Peyer's patch (tissue), 4 donors: ENCODE measurements at regions not wholly inside any gene's neighbourhood (a gene's known extent, or its start where the extent isn't known, plus 50 kb on each side); places are given as distances from the start of the nearest gene placed in this dataset.

Experiments
- DNase-seq, 3 donors: peaks; one replicate each; pipeline ENCODE4 v3.0.0-alpha.2; 2017 to 2019
- H3K27ac ChIP-seq, 4 donors: fragments of 200-600 bp; sonication (generic); one replicate each; pipeline ENCODE4 v1.5.1; 2016 to 2019
- H3K27me3 ChIP-seq, 2 donors: fragments of 200-600 bp; sonication (generic); one replicate each; pipeline ENCODE4 v1.5.1; 2019
- H3K36me3 ChIP-seq, 3 donors: fragments of 200-600 bp; sonication (generic); one replicate each; pipeline ENCODE4 v1.5.1; 2016 to 2019
- H3K4me1 ChIP-seq, 4 donors: fragments of 200-600 bp; sonication (generic); one replicate each; pipeline ENCODE4 v1.5.1; 2016 to 2019
- H3K4me3 ChIP-seq, 4 donors: fragments of 200-600 bp; sonication (generic); 1 replicate in 3 of 4; 2 replicates in 1 of 4; pipeline ENCODE4 v1.5.1; 2016 to 2019; ENCODE audit warnings: mild to moderate bottlenecking in 1 of 4
- H3K9me3 ChIP-seq, 4 donors: fragments of 200-600 bp; sonication (generic); one replicate each; pipeline ENCODE4 v1.5.1; 2016 to 2019; ENCODE audit warnings: mild to moderate bottlenecking in 1 of 4
- POLR2A ChIP-seq, 2 donors: fragments of 450-650 bp; IDR thresholded peaks; one replicate each; pipeline ENCODE4 v1.5.1; 2017; ENCODE audit warnings: antibody characterized with exemption in 2 of 2, mild to moderate bottlenecking in 2 of 2, moderate library complexity in 2 of 2
- TF ChIP-seq, protein P1 (sequence below), 6 experiments: fragments of 450-650 bp in 4 of 6; fragments of 200-600 bp in 2 of 6; sonication (generic) in 1 of 6; IDR thresholded peaks; one replicate each; pipeline ENCODE4 v1.5.1; 2017 to 2019; ENCODE audit warnings: antibody characterized with exemption in 6 of 6, mild to moderate bottlenecking in 3 of 6, moderate library complexity in 1 of 6

DNA sequence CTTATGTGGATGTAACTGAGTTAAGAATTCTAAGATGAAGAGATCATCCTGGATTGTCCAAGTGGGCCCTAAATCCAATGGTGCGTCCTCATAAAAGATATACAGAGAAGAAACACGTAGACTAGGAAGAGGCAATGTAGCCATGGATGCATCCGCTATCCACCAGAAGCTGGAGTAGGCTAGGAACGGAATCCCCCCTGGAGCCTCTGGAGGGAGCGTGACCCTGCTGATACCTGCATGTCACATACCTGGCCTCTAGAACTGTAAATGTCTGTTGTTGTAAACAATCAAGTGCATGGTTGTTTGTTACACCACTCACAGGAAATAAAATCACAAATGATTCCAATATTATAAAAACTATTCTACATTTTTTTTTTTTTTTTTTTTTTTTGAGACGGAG is 254.5 kb upstream of the RORA start:
- Histone ChIP-seq H3K9me3 (no peaks in the 10 kb centered on the region), H3K36me3 (no peaks in the 10 kb centered on the region), H3K4me1 (no peaks in the 10 kb centered on the region), H3K27me3 (no peaks in the 10 kb centered on the region), H3K4me3 (no peak overlapping the region), H3K27ac (no peak overlapping the region)
- TF ChIP-seq POLR2A (IDR thresholded peaks at IDR 0.05) = no peak
- TF ChIP-seq, protein P1, sequence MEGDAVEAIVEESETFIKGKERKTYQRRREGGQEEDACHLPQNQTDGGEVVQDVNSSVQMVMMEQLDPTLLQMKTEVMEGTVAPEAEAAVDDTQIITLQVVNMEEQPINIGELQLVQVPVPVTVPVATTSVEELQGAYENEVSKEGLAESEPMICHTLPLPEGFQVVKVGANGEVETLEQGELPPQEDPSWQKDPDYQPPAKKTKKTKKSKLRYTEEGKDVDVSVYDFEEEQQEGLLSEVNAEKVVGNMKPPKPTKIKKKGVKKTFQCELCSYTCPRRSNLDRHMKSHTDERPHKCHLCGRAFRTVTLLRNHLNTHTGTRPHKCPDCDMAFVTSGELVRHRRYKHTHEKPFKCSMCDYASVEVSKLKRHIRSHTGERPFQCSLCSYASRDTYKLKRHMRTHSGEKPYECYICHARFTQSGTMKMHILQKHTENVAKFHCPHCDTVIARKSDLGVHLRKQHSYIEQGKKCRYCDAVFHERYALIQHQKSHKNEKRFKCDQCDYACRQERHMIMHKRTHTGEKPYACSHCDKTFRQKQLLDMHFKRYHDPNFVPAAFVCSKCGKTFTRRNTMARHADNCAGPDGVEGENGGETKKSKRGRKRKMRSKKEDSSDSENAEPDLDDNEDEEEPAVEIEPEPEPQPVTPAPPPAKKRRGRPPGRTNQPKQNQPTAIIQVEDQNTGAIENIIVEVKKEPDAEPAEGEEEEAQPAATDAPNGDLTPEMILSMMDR (IDR thresholded peaks at IDR 0.05) = no peak
- DNase-seq = no peak

DNA sequence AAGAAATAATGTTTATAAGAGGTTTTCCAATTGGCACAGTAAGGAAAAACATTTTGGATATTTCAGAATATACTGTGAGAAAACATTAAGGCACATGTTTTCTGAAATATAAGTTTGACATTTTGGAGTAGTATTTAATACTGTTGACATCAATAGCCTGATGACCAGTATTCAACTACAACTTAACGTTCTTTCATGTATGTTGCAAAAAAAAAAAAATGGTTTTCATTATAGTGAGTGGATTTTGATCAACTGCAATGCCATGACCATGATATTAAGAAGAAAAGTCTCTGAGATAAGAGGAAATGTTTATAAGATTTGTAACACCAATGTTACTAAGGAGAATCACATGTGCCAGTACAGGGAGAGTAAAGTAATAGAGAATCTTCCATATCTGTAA is 252.8 kb upstream of the RORA start:
- Histone ChIP-seq H3K36me3 (no peaks in the 10 kb centered on the region), H3K4me1 (no peaks in the 10 kb centered on the region), H3K9me3 (no peaks in the 10 kb centered on the region), H3K27ac (no peak overlapping the region), H3K27me3 (no peaks in the 10 kb centered on the region), H3K4me3 (no peak overlapping the region)
- DNase-seq = no peak
- TF ChIP-seq, protein P1 (IDR thresholded peaks at IDR 0.05) = no peak
- TF ChIP-seq POLR2A (IDR thresholded peaks at IDR 0.05) = no peak

DNA sequence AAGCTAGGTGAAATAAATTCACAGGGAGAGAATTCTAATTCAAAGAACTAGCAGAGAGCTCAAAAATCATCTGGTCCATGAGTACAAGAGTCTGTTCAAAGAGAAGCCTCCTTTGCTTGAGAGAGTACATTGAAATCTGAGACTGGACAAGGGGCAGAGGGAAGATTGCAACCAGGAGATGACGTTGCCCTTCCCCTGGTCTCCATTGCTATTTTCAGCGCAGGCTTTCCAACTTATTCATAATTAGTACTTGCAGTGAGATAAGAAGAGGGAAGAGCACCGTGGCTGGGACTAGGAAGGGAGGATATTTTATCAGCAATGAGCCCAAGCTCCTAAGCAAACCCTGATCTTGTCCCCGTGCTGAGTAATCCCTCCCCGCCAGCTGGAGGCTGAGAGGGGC is 251.8 kb upstream of the RORA start:
- no peaks in the 10 kb centered on the region for H3K36me3 ChIP-seq

DNA sequence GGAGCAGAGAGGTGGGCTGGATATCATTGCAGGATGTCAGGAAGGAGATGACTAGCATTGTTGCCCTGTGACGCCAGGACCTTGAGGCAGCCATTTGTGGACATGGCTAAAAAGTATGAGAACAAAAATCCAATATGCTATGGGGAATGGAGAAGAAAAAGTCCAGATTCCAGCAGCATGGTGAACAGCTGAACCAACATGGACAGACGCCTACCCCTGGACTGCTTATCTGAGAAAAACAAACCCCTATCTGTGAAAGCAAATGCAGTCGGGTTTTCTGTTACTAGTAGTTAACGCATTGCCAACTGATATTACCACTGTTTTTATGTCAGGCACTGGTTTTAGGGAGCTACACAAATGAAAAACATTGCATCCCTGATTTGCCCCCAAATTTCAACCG is 251.2 kb upstream of the RORA start:
- no peak overlapping the region for H3K4me3 ChIP-seq
- H3K4me1 ChIP-seq = no peaks in the 10 kb centered on the region
- no peak overlapping the region for H3K27ac ChIP-seq
- TF ChIP-seq, protein P1 (IDR thresholded peaks at IDR 0.05) = no peak
- no peak for TF ChIP-seq POLR2A (IDR thresholded peaks at IDR 0.05)
- no peak for DNase-seq
- no peaks in the 10 kb centered on the region for H3K27me3 ChIP-seq
- no peaks in the 10 kb centered on the region for H3K36me3 ChIP-seq
- H3K9me3 ChIP-seq = no peaks in the 10 kb centered on the region

More for the DNA sequence above, 251.8 kb upstream of the RORA start:
- Histone ChIP-seq H3K4me3 (no peak overlapping the region), H3K9me3 (no peaks in the 10 kb centered on the region), H3K27ac (no peak overlapping the region), H3K4me1 (no peaks in the 10 kb centered on the region), H3K27me3 (no peaks in the 10 kb centered on the region)
- no peak for TF ChIP-seq POLR2A (IDR thresholded peaks at IDR 0.05)
- TF ChIP-seq, protein P1 (IDR thresholded peaks at IDR 0.05) = no peak
- no peak for DNase-seq

DNA sequence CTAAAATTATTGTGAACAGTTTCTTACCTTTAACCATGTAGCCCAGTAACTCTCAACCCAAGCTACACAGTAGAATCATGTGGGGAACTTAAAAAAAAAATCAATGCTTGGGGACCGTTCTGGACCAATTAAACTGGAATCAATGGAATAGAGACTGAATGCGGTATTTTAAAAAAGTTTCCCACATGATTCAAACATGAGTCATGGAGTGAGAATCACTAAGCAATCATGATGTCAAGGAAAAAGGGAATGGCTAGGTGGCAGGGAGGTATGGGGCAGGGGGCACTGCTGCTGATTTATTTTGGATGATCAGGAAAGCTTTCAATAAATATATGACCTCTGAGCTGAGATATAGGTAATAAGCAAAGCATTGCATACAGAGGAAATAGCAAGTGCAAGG is 250.5 kb upstream of the RORA start:
- Histone ChIP-seq H3K36me3 (no peaks in the 10 kb centered on the region), H3K27ac (no peak overlapping the region), H3K4me1 (no peaks in the 10 kb centered on the region), H3K9me3 (no peaks in the 10 kb centered on the region), H3K4me3 (no peak overlapping the region), H3K27me3 (no peaks in the 10 kb centered on the region)
- TF ChIP-seq POLR2A (IDR thresholded peaks at IDR 0.05) = no peak
- TF ChIP-seq, protein P1 (IDR thresholded peaks at IDR 0.05) = no peak
- DNase-seq = no peak

DNA sequence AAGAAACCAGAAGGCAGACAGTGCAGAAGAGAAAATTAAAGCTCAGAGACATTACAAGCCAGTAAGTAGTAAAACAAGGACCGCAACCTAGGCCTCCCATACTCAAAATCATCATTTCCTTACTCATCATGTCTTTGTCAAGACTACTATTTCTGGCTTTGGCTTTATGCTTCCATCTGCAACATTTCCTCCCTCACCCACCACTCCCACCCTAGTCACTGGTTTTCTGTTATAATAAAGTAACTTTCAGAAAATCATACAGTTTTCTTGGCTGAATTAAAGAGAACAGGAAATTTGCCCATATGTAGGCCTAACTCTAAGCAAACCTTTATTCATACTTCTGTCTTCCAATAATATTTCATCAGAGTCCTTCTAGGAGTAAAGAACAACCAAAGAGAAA is 247.6 kb upstream of the RORA start:
- DNase-seq = no peak
- Histone ChIP-seq H3K36me3 (no peaks in the 10 kb centered on the region), H3K4me3 (no peak overlapping the region), H3K27me3 (no peaks in the 10 kb centered on the region), H3K4me1 (no peaks in the 10 kb centered on the region), H3K27ac (no peak overlapping the region), H3K9me3 (no peaks in the 10 kb centered on the region)
- TF ChIP-seq POLR2A (IDR thresholded peaks at IDR 0.05) = no peak
- TF ChIP-seq, protein P1 (IDR thresholded peaks at IDR 0.05) = no peak
